ENCODE measurements at regions not wholly inside any gene's neighbourhood (a gene's known extent, or its start where the extent isn't known, plus 50 kb on each side); places are given as distances from the start of the nearest gene placed in this dataset.
A peak's percentile ranks its signal among the peaks of the same experiment; 100 is the strongest.
"Not testable (repeated sequence)": the region's sequence is repeated elsewhere in the genome, so short reads cannot be mapped to it uniquely, and the experiment has no call there.

GRCh38 chr13:47705185-47705584 lies 295.9 kb downstream of the SUCLA2 start:
- no peak for DNase-seq (ENCODE audit: low read depth)

GRCh38 chr13:47696674-47697073 lies 304.4 kb downstream of the SUCLA2 start:
- no peak for DNase-seq (ENCODE audit: low read depth)

DNA sequence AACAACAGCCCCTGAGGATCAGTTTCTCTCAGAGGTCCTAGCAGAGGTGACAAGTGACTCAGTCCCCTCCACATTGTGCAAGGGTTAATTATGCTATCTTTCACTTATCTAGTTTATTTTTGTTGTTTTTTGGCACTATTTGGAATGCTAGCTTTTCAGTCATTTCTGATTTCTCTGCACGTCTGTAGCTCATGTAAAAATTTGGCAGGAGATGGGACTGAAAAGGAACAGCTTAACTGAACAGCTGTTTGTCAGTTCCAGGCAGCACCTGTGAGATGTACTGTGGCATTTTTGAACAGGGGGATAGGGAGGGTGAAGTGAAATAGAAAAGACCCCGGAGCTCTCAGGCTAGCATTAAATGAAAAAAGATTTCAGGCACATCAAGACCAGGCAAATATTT lies 313.5 kb downstream of the SUCLA2 start:
- no peak for DNase-seq (ENCODE audit: low read depth)

- DNase-seq (ENCODE audit: low read depth): not testable (repeated sequence)
Measured at GRCh38 chr13:47685156-47685555, 315.9 kb downstream of the SUCLA2 start.

DNA sequence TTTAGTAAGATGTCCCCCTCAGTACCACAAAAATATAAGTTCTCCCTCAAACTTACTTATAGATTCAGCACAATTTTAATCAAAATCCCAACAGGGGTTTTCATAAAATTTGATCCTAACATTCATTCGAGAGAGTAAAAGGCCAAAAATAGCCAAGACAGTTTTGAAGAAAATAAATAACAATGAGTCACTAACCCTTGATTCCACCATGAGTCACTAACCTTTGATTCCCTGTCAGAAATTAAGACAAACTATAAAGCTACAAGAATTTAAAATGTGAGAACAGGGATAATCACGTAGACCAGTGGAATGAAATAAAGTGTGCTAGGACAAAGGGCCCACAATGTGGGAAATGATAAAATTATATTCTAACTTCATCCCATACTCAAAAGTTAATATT lies 320.3 kb downstream of the SUCLA2 start:
- DNase-seq (ENCODE audit: low read depth): peak; percentile 69

DNA sequence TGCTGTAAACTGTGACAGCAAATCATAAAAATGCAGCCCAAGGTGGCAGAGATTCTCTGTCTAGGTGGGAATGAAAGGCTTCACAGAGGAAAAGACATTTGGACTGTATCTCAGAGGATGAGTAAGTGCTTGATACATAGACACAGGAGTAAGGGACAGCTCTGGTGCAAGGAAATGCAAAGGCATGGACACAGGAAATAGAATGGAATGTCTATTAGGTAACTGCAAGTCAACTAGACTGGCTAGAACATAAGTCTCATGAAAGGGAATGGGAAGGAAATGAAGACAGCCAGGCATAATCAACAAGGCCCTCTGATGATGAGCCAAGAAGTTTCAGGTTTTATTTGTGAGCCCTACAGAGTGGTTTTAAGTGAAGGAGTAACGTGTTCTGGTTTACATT lies 321.7 kb downstream of the SUCLA2 start:
- DNase-seq (ENCODE audit: low read depth): peak; percentile 72

- DNase-seq (ENCODE audit: low read depth): no peak
Measured at GRCh38 chr13:47678201-47678968, 322.7 kb downstream of the SUCLA2 start.

DNA sequence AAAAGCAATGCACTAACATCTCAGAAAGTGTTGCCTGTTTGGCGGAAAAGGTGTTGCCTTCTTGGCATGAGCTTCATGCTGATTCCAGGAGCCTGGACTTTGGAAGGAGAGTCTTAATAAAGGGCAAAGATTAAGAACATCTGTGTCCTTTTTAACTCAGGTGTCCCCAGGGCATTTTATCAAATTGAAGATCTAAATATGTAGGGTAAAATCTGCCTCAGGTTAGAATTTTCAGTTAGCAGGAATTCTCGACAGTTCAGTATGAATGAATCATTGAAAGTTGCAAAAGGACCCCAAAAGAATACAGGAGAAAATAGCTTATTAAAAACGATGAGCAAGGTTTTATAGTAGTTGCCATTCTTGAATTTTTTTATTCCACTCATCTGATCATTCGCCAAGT lies 325.2 kb downstream of the SUCLA2 start:
- no peak for DNase-seq (ENCODE audit: low read depth)

DNA sequence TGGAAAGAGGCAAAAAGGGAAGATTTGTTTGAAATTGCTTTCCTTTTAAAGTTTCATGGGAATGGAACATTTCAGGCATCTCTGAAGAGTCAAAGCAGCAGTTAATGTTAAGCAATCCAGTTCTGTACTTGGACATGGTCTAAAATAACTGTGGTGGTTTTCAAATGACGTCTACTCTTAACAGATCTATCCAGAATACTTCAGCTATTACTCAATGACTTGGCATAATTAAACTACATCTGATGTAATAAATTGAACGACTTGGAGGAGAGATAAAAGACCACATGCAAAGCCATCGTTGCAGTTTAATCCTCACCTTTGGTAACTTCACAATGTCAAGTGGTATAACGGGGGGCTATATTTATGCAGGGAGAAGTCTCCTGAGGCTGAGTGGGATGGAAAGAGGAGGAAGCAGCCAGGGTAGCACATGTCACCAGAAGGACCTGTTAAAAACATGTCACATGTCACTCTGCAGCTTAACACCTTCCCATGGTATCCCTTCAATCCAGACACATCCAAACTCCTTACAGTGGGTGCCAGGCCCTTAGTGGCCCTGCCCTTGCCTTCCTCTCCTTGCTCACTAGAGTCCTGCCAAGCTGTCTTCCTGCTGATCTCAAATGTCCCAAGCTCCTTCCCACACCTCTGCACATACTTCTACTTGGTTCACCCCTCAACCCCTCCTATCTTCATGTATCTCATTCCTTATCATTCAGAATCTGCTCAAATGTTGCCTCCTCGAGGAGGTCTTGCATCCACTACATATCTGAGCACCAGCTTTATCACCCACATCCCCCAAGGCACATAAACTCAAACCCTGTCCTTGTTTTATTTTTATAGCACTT lies 327.8 kb downstream of the SUCLA2 start:
- peak; percentile 80 for DNase-seq (ENCODE audit: low read depth)

DNA sequence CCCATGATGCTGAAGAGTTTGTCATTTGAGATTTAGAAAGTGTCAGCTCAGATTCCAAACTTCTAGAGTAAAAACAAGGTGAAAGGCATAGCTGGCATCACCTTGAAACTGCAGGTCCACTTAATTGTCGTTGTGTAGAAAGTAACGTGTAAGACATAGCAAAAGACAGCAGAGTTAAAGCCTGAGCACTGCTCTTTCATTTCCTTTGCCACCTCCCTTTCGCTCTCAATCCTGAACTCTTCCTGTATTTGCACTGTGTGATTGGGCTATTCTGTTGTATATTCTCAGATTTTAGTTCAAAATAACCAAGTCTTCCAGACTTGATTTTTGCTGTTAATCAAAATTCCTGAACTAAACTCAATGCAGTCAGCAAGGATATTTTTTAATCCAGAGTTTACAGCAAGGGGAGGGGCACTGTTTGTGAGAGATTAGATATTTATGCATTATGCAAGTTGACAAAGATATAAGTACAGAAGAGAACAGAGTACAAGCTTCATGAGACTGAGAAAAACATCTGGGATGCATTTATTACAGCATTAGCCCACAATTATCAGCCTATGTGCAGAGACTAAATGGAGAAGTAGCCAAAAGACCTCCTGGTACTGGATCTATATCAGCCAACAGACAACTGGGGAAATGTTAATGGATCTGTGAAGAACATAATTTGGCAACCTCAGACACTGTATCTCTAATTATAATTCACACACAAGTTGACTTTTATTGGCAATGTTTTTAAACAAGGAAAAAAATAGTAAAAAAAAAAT lies 328.6 kb downstream of the SUCLA2 start:
- DNase-seq (ENCODE audit: low read depth): no peak

- DNase-seq (ENCODE audit: low read depth): no peak
Measured at GRCh38 chr13:47671776-47672175, 329.3 kb downstream of the SUCLA2 start.

- DNase-seq (ENCODE audit: low read depth): no peak
Measured at GRCh38 chr13:47665043-47665442, 336.0 kb downstream of the SUCLA2 start.

- peak; percentile 80 for DNase-seq (ENCODE audit: low read depth)
Measured at GRCh38 chr13:47661076-47661475, 340.0 kb downstream of the SUCLA2 start.

- no peak for DNase-seq (ENCODE audit: low read depth)
Measured at GRCh38 chr13:47656651-47657050, 344.4 kb downstream of the SUCLA2 start.

DNA sequence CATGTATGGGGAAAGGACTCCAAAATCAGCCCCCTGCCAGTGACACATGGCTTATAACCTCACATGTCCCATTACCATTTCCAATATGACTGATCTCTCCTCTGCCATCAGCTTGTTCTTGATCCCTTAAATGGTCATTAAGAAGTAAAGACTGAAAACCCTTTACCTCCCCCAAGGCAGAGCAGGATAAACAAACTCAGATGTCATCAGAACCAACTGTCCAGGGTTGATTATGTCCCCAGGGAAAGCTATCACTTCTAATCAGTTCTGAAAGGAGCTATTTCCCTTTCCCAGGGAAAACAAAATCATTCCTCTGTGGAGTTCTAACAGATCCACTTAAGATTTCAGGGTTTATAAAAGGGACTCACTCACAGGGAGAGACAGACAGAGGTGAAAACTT lies 350.9 kb downstream of the SUCLA2 start:
- no peak for DNase-seq (ENCODE audit: low read depth)

- DNase-seq (ENCODE audit: low read depth): no peak
Measured at GRCh38 chr13:47647001-47647400, 354.1 kb downstream of the SUCLA2 start.

GRCh38 chr13:47646298-47646697 lies 354.8 kb downstream of the SUCLA2 start:
- no peak for DNase-seq (ENCODE audit: low read depth)

DNA sequence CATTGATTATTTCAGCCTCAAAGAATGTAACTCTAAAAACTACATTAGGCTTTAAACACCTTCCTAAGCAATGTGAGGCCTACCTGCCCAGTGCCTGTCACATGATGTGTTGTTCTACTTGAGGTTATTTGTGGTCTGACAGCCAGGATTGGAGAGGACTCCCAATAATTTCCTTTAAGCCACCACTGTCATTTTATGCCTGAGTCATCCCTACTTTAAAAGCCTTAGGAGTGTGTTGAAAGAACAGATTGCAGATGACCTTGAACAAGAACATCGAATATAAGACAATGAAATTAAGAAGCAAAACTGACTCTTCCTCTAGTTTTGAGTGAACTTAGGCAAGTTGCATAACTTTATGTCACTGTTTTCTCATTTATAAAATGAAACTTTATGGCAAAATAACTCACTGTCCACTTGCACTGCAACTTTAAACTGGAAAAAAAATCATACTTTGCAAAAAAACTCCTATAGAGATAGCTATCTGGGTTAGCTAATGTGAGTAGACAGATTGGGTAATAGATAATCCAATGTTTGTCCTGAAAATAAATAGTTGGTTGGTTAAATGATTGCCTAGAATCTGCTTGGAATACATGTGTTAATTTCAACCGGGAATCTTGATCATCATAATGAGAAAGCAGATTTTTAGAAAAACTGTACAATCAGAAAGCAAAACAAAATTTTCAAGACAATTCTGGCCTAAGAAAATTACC lies 361.2 kb downstream of the SUCLA2 start:
- peak; percentile 44 for DNase-seq (ENCODE audit: low read depth)

DNA sequence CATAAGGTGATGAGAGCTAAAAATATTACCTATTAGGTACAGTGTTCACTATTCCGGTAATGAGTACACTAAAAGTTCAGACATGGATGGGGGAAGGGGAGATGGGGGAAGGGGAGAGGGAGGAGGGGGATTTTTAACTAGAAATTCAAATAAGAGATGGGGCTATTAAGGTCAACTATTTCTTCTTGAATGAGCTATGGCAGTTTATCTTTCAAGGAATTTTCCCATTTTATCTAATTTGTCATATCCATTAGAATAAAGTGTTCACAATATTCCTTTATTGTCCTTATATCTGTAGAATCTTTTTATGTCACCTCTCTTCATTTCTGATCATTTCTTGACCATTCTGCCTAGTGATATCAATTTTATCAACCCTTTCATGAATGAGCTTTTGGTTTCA lies 362.4 kb downstream of the SUCLA2 start:
- no peak for DNase-seq (ENCODE audit: low read depth)

DNA sequence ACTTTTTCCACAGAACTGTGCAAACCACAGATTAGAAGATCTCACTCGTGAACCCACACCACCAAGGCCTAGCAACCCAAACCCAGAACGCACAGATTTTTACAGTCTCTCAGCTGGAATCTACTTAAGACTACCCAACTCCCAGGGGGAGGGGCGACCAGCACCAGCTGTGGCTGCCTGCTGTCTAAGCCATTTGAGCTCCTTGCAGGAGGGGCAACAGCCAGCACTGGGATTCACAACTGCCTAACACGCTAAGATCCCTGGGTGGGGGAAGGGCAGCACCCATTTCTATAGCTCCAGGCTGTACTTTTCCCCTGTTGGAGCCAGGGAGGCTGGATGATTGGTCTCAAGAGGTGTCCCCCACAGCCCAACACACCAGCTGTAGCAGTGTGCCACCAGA lies 368.8 kb downstream of the SUCLA2 start:
- no peak for DNase-seq (ENCODE audit: low read depth)

DNA sequence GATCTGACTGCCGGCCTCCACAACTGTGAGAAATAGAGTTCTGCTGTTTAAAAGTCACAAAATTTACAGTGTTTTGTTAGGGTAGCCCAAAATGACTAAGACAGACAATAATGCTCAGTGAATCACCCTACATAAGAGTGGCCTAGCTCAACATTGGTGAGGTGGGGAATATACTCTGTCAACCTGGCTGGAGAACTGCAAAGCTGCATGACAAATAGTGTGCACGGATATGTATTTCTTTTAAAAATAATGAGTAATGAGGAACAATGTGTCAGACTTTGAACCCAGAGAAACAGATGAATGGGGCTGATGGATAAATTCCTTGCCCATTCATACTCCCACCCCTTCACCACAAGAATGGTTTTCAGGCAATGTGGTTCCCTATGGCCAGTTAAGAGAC lies 372.4 kb downstream of the SUCLA2 start:
- peak; percentile 78 for DNase-seq (ENCODE audit: low read depth)

GRCh38 chr13:47623862-47624261 lies 377.2 kb downstream of the SUCLA2 start:
- no peak for DNase-seq (ENCODE audit: low read depth)

Measured in M059J (cell line).